ENCODE measurements at regions not wholly inside any gene's neighbourhood (a gene's known extent, or its start where the extent isn't known, plus 50 kb on each side); places are given as distances from the start of the nearest gene placed in this dataset.

GRCh38 chr1:191134796-191135195 is 657.1 kb upstream of the BRINP3 start:
- Histone ChIP-seq H3K4me1 (no peaks in the 10 kb centered on the region), H3K9me3 (no peaks in the 10 kb centered on the region), H3K4me3 (no peak overlapping the region), H3K9ac (ENCODE audit: low read depth in 2 of 2, low read length in 2 of 2) (no peak overlapping the region), H3K27ac (no peak overlapping the region), H3K27me3 (no peaks in the 10 kb centered on the region), H3K36me3 (no peaks in the 10 kb centered on the region)
- intact Hi-C loops (cut with DNase I) = no loop called here
- no peak for DNase-seq
- TF ChIP-seq CTCF (IDR thresholded peaks at IDR 0.05) = no peak

- Histone ChIP-seq H3K27ac (no peak overlapping the region), H3K4me1 (no peaks in the 10 kb centered on the region), H3K9ac (ENCODE audit: low read depth in 2 of 2, low read length in 2 of 2) (no peak overlapping the region), H3K27me3 (no peaks in the 10 kb centered on the region), H3K36me3 (no peaks in the 10 kb centered on the region), H3K9me3 (no peaks in the 10 kb centered on the region), H3K4me3 (no peak overlapping the region)
- intact Hi-C loops (cut with DNase I) = no loop called here
- TF ChIP-seq CTCF (IDR thresholded peaks at IDR 0.05) = no peak
- no peak for DNase-seq
Measured at GRCh38 chr1:191140038-191140437, 662.4 kb upstream of the BRINP3 start.

- no peak overlapping the region for H3K27ac ChIP-seq
- intact Hi-C loops (cut with DNase I) = no loop called here
- H3K9me3 ChIP-seq = no peaks in the 10 kb centered on the region
- TF ChIP-seq CTCF (IDR thresholded peaks at IDR 0.05) = no peak
- H3K4me3 ChIP-seq = no peak overlapping the region
- H3K4me1 ChIP-seq = no peaks in the 10 kb centered on the region
- no peak for DNase-seq
- no peaks in the 10 kb centered on the region for H3K36me3 ChIP-seq
- no peaks in the 10 kb centered on the region for H3K27me3 ChIP-seq
- H3K9ac ChIP-seq (ENCODE audit: low read depth in 2 of 2, low read length in 2 of 2) = no peak overlapping the region
Measured at GRCh38 chr1:191142748-191143147, 665.1 kb upstream of the BRINP3 start.

- no peaks in the 10 kb centered on the region for H3K4me1 ChIP-seq
- DNase-seq = no peak
- H3K27me3 ChIP-seq = no peaks in the 10 kb centered on the region
- H3K36me3 ChIP-seq = no peaks in the 10 kb centered on the region
- no peaks in the 10 kb centered on the region for H3K9me3 ChIP-seq
- TF ChIP-seq CTCF (IDR thresholded peaks at IDR 0.05) = no peak
- intact Hi-C loops (cut with DNase I) = no loop called here
- H3K27ac ChIP-seq = no peak overlapping the region
- H3K4me3 ChIP-seq = no peak overlapping the region
- no peak overlapping the region for H3K9ac ChIP-seq (ENCODE audit: low read depth in 2 of 2, low read length in 2 of 2)
Measured at GRCh38 chr1:191145834-191146233, 668.2 kb upstream of the BRINP3 start.

- no peaks in the 10 kb centered on the region for H3K4me1 ChIP-seq
- H3K36me3 ChIP-seq = no peaks in the 10 kb centered on the region
- TF ChIP-seq CTCF (IDR thresholded peaks at IDR 0.05) = no peak
- intact Hi-C loops (cut with DNase I) = no loop called here
- H3K27me3 ChIP-seq = no peaks in the 10 kb centered on the region
- H3K27ac ChIP-seq = no peak overlapping the region
- H3K9ac ChIP-seq (ENCODE audit: low read depth in 2 of 2, low read length in 2 of 2) = no peak overlapping the region
- H3K4me3 ChIP-seq = no peak overlapping the region
- no peak for DNase-seq
- H3K9me3 ChIP-seq = no peaks in the 10 kb centered on the region
Measured at GRCh38 chr1:191151321-191151807, 673.7 kb upstream of the BRINP3 start.

- no peak for TF ChIP-seq CTCF (IDR thresholded peaks at IDR 0.05)
- Histone ChIP-seq H3K9me3 (no peaks in the 10 kb centered on the region), H3K27ac (no peak overlapping the region), H3K9ac (ENCODE audit: low read depth in 2 of 2, low read length in 2 of 2) (no peak overlapping the region), H3K27me3 (no peaks in the 10 kb centered on the region), H3K4me3 (no peak overlapping the region), H3K4me1 (no peaks in the 10 kb centered on the region), H3K36me3 (no peaks in the 10 kb centered on the region)
- DNase-seq = no peak
- intact Hi-C loops (cut with DNase I) = no loop called here
Measured at GRCh38 chr1:191152776-191153175, 675.1 kb upstream of the BRINP3 start.

Measured in colonic mucosa (tissue), 4 donors.